NCI-H82 (cell line): ENCODE measurements at regions not wholly inside any gene's neighbourhood (a gene's known extent, or its start where the extent isn't known, plus 50 kb on each side); places are given as distances from the start of the nearest gene placed in this dataset.
A peak's percentile ranks its signal among the peaks of the same experiment; 100 is the strongest.

Experiments used
- DNase-seq: peaks from one replicate; lab custom pipeline; 2025; lab: John Stamatoyannopoulos, UW

DNA sequence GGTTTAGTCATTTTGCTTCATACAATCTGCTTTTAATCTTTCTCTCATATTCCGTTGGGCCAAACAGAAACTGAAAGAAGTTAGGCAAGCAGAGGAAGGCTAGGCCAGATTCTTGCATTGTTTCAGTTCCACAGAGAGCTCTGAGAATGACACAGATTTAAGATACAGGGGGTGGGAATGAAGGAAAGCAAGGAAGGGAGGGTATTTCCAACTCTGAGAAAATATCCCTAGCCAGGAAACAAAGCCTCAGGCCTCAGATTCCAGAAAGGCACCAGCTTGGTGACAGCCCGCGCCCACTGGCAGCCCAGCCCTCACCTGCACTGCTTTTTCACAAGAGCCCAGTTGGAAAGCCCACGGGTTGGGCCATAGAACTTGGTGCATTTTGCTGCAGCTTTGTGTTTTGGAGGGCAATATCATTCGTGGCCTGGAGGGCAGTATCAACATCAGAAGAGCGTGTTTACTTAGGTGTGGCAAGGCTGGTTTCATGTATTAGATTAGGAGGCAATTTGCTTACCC lies 63.5 kb downstream of the ENC1 start:
- no peak for DNase-seq

- DNase-seq = no peak
Observed at GRCh38 chr5:74575741-74576538, 64.6 kb downstream of the ENC1 start.

- DNase-seq = no peak
Observed at GRCh38 chr5:74570250-74570649, 70.3 kb downstream of the ENC1 start.

DNA sequence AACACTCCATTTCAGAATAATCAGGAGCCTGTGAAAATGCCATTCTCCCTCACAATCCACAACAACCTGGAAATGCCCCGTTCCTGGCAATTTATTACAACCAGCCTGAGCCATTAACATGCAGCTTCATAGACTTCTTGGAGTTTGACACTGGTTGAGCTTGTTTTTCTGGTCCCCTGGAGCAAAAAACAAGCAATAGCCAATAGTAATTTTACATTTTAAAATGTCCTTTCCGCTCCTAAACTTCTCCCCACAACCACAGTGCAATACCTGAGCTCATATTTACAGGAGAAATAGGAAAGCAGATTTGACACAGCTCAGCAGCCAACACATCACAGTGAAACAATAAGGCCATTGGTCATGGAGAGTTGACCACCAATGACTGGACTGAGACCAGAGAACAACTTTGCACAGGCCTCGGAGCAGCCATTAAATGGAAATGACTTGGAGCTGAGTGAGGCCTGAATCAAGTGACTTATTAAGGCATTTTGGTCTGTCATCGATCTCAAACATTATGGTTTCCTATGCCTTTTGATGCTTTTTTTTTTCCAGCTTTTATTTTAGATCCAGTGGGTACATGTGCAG lies 73.0 kb downstream of the ENC1 start:
- no peak for DNase-seq

DNA sequence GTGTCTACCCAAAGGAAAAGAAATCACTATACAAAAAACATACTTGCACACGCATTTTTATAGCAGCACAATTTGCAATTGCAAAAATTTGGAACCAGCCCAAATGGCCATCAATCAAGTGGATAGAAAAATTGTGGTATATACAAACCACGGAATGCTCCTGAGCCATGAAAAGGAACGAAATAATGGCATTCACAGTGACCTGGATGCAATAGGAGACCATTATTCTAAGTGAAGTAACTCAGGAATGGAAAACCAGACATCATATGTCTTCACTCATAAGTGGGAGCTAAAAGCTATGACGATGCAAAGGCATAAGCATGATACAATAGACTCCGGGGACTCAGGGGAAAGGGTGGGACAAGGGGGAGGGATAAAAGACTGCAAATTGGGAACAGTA lies 78.4 kb downstream of the ENC1 start:
- no peak for DNase-seq

- DNase-seq = no peak
Observed at GRCh38 chr5:74560245-74560644, 80.3 kb downstream of the ENC1 start.

- DNase-seq = peak; percentile 87
Observed at GRCh38 chr5:74556631-74557595, 83.6 kb downstream of the ENC1 start.

DNA sequence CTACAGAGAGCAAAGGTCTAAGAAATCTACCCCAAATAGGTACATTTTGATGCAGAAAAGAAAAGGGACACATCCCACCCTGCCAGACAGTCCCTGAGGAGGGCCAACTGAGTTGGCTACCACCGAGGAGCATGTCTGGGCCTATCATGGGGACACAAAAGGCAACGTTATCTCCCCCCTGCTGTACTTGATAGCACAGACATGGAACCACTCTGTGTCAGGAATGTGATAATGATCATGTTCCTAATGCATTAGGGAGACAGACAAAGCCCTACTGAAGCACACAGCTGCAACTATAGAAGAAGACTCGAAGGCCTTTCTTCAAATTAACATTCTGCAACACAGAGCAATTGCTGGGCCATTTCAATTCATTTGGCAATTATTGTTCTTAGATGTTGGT lies 84.5 kb downstream of the ENC1 start:
- no peak for DNase-seq

GRCh38 chr5:74552101-74552500 lies 88.4 kb downstream of the ENC1 start:
- no peak for DNase-seq

DNA sequence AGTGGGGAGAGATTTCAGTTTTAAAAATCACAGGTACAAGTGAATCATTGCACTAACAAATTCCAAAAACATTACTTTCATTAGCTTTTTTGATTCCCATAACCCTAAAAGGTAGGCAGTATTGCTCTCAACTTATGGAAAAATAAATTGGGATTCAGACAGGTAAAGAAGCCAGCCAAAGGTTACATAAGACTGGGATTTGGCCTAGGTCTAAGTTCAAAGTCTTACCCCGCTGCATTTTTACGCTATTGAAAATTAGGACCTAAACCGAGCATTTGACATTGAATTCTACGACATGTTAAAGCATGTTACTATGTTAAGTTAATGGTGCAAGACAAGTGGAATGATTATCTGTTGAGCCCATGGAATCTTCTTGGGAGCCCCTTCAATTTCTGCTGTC lies 89.6 kb downstream of the ENC1 start:
- DNase-seq = no peak

GRCh38 chr5:74549384-74549783 lies 91.1 kb downstream of the ENC1 start:
- no peak for DNase-seq

DNA sequence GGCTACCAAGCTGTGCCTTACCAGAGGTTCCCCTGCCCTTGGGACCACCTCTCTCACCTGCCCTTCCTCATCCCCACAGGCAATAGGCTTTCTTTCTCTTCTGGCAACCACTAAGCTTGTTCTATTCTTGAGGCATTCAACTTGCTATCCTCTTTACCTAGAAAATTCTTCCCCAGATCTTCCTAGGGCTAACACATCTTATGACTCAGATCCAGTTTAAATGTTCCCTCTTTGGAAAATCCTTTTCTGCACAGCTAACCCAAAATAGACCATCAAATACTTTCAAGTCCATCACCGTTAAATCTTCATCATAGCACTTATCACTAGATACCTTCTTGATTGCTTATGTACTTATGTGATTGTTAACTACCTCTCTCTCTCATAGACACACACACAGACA lies 93.7 kb downstream of the ENC1 start:
- no peak for DNase-seq

DNA sequence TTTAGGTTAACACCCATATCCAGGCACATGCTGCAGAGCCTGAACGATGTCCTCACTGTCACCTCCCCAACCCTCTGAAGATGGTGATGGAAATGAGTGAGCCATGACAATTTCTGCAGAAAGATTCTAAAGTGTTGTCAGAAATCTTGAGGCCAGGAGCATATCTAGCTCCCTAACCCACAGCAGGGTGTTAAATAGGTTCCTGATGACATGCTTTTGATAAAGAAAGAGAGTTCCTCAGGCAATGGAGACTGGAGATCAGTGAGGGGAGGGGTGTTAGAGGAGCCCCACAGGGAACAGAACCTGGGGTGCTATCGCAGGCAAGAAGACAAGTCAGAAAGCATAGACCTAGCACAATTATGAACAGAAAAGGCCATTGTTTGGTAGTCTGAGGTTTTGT lies 95.7 kb downstream of the ENC1 start:
- no peak for DNase-seq

DNA sequence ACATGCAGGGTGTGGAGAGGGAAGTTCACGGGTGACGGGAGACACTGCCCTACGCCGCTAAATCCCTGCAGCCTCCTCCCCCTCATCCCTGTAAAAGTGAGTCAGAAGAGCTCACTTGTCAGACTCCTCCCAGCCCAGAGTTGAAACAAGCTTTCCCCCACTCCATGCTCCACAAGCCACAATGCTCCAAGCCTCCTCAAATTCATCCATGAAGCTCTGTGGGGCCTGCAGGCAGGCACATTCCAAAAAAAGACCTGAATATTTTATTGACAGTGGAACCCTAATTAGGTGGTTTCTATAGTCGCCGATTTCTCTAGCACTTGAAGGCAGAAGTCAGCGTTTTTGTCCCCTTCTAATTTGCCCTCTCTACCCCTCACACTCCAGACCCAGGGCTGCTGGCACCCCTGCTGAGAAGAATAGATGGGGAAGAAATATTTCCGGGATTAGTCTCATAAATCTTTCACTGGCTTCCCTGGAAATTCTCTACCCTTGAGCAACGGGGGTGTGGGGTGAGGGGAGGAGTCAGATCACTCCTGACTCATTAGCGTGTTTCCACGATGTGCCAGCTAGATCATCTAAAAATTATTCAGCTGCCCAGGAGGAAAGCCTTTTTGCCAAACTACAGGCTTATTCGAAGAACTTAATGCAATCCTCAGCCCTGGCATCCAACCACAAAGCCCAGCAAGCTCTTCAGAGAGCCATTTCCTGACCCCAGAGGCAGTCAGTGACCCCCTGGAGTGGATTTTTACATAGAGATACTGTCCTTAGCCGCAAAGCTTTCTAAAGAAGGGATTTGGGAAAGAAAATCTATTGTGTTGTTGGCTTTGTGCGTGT lies 97.1 kb downstream of the ENC1 start:
- DNase-seq = peak; percentile 12

GRCh38 chr5:74542482-74542881 lies 98.0 kb downstream of the ENC1 start:
- DNase-seq = no peak

- no peak for DNase-seq
Observed at GRCh38 chr5:74541381-74541781, 99.1 kb downstream of the ENC1 start.

DNA sequence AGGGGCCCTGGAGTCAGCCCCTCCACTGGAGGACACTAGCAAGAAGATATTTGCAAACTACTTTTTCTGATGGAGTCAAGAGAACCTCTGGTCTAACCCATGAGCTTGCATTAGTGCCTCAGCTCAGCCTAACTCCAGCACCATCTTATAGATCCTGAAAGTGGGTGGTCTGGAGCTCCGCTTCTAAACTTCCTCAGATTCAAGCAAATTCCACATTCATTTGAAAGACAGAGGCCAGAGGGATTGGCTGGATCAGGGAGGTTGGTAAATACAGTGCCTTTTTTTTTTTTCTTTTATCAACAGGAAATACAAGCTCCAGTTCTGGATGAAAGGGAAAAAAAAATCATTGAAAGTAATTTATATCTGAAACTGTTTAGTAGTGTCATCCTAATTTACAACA lies 99.9 kb downstream of the ENC1 start:
- DNase-seq = no peak

- no peak for DNase-seq
Observed at GRCh38 chr5:74539986-74540385, 100.5 kb downstream of the ENC1 start.

DNA sequence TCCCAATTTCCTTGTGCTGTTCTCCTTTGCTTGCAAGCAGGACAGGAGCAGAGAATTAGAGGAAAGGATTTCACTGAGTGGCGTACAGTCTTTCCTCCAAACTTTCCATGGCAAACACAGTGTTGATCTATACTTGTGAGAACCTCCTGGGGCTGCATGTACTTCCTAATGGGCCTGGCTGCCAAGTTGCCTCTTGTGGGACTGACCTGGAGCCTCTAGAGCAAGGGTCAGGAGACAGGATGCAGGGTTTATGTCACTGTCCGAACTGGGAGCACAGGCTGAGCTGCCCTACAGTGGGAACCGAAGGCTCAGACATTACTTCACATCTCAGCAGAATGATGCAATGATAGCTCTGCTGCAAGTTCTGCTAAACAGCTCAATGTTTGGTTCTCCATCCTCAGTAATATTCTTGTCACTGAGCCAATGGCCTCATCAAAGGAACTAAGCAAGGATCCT lies 102.3 kb downstream of the ENC1 start:
- no peak for DNase-seq

GRCh38 chr5:74536658-74537057 lies 103.9 kb downstream of the ENC1 start:
- no peak for DNase-seq

- peak; percentile 86 for DNase-seq
Observed at GRCh38 chr5:74535926-74536325, 104.6 kb downstream of the ENC1 start.
